Activated CD8-positive, alpha-beta memory T cell treated with anti-CD3 and anti-CD28 coated beads, Interleukin-2, amount 10 ng/mL, durations not matched to agents 7 days and 5 days (primary cell): ENCODE measurements at regions not wholly inside any gene's neighbourhood (a gene's known extent, or its start where the extent isn't known, plus 50 kb on each side); places are given as distances from the start of the nearest gene placed in this dataset.

Experiments used
- ATAC-seq: fragments of 150-1000 bp; cut with Tn5 transposase; one replicate; pipeline ENCODE4 v1.10.0; 2021; ENCODE audit warnings: moderate library complexity
- CTCF ChIA-PET: fragments of 350-600 bp; sonication (Branson Sonifier 250); formaldehyde crosslinking; loops from one replicate; lab custom pipeline; 2021; ENCODE audit warnings: antibody characterized with exemption; lab: Charles Lee
- DNase-seq: peaks from one replicate; pipeline ENCODE4 v3.0.0-alpha.2; 2020
- H3K27ac Mint-ChIP-seq: one replicate; pipeline ENCODE4 v1.8.0; 2021; ENCODE audit warnings: mild to moderate bottlenecking, mixed read lengths
- H3K27me3 Mint-ChIP-seq: one replicate; pipeline ENCODE4 v1.8.0; 2021; ENCODE audit warnings: mixed read lengths
- H3K36me3 Mint-ChIP-seq: one replicate; pipeline ENCODE4 v1.8.0; 2021; ENCODE audit warnings: mild to moderate bottlenecking, mixed read lengths
- H3K4me1 Mint-ChIP-seq: one replicate; pipeline ENCODE4 v1.8.0; 2021; ENCODE audit warnings: mixed read lengths
- H3K4me3 Mint-ChIP-seq: one replicate; pipeline ENCODE4 v1.8.0; 2021; ENCODE audit warnings: mild to moderate bottlenecking, moderate library complexity, mixed read lengths
- H3K9me3 Mint-ChIP-seq: one replicate; pipeline ENCODE4 v1.8.0; 2022; ENCODE audit warnings: low read depth, mixed read lengths

DNA sequence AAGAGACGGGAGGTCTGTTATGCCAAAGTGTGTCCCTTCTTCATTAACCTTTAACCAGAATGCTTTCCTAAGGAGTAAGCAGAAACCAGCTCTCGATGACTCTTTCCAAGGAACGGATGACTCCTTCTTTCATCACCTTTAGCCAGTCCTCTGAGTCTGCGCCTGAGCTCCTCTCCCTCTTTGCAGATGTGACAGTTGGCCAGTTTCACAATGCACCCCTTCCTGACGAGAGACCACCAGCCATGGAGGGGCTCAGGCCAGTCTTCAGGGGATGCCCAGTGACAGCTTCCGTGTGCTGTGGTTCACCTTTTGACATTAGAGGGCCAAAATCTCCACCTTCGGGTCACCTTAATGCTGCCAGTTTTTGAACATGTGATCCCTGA, 826.1 kb downstream of the TBC1D22A start:
- Mint-ChIP-seq H3K4me1 (no peaks in the 10 kb centered on the region), H3K27me3 (no peaks in the 10 kb centered on the region), H3K27ac (no peak overlapping the region), H3K9me3 (peaks cover 8% of the 10 kb centered on the region), H3K4me3 (no peak overlapping the region), H3K36me3 (no peaks in the 10 kb centered on the region)
- DNase-seq (no peak), ATAC-seq (no peak)
- CTCF ChIA-PET: no interaction called here

DNA sequence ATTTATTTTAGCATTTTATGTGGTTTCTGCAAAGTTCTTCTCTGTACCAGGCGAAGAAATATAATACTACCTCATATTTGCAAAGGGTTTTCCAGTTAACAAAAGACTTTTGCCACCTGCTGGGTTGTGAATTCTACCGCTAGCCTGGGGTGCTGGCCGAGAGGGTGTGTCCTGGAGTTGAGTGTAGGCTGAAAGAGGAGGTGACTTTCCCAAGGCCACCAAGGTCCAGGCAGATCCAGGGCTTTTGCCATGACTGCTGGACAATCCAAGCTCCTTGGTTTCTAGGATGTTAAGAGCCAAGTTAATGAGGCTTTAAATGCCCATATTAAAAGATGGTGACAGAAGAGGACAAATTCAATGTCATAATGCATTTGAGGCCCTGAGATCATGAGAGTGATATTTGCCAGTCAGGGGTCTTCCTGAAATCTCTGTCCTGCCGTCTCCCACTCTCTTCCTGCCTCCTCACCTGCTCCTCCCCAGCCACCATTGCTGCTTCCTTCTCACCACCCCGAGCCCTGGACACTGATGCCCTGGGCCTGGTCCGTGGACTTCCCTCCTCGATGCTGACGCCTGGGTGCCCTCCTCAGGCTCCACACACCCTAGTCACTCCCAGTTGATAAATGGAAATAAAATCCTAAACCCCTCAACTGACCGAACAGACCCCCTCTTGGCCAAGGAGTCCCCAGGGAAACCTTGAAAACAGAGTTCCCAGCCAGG, 825.6 kb downstream of the TBC1D22A start:
- DNase-seq (no peak), ATAC-seq (no peak)
- peaks cover 8% of the 10 kb centered on the region for H3K9me3 Mint-ChIP-seq
- no peaks in the 10 kb centered on the region for H3K27me3 Mint-ChIP-seq
- H3K36me3 Mint-ChIP-seq: no peaks in the 10 kb centered on the region
- no peak overlapping the region for H3K4me3 Mint-ChIP-seq
- no peak overlapping the region for H3K27ac Mint-ChIP-seq
- CTCF ChIA-PET: no interaction called here
- no peaks in the 10 kb centered on the region for H3K4me1 Mint-ChIP-seq

DNA sequence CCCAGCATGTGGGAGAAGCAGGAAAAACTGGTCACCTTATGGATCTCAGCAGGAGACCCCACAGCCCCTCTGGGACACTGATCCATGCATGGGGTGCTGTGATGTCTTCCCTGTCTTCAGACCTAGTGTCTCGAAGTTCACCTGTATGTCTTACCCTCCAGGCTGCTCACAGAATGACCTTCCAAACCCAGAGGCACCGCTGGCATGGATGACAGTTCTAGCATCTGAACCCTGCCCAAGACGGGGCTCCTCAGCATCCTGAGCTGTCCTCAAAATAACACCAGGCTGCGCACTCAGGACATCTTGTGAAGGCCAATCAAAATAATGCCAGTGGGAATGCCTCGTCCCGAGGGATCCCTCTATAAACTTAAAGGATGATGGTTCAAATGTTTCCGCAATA, 824.9 kb downstream of the TBC1D22A start:
- Mint-ChIP-seq H3K9me3 (peaks cover 8% of the 10 kb centered on the region), H3K4me1 (no peaks in the 10 kb centered on the region), H3K4me3 (no peak overlapping the region), H3K27ac (no peak overlapping the region), H3K27me3 (no peaks in the 10 kb centered on the region), H3K36me3 (no peaks in the 10 kb centered on the region)
- ATAC-seq: no peak
- DNase-seq: no peak
- CTCF ChIA-PET: no interaction called here

DNA sequence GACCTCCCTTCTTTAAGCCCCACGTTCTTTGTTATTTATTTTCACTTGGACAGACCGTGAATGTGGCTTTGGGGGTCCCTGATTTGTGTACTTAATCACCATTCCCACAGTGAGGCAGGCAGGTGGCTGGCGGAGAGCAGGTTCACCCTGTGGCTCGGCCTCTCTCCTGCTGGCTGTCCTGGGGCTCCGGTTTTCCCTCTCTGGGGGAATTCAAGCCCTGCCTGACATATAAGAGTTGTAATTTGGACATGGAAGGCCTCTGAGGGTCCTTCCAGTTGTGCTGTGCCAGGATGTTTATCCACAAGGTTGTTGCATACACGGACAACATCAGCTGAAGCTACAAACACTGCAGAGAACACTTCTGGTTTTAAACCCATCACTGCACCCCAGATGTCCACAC, 824.5 kb downstream of the TBC1D22A start:
- CTCF ChIA-PET: no interaction called here
- no peak for DNase-seq
- no peak for ATAC-seq
- no peak overlapping the region for H3K4me3 Mint-ChIP-seq
- no peaks in the 10 kb centered on the region for H3K4me1 Mint-ChIP-seq
- no peaks in the 10 kb centered on the region for H3K27me3 Mint-ChIP-seq
- no peak overlapping the region for H3K27ac Mint-ChIP-seq
- peaks cover 8% of the 10 kb centered on the region for H3K9me3 Mint-ChIP-seq
- no peaks in the 10 kb centered on the region for H3K36me3 Mint-ChIP-seq

DNA sequence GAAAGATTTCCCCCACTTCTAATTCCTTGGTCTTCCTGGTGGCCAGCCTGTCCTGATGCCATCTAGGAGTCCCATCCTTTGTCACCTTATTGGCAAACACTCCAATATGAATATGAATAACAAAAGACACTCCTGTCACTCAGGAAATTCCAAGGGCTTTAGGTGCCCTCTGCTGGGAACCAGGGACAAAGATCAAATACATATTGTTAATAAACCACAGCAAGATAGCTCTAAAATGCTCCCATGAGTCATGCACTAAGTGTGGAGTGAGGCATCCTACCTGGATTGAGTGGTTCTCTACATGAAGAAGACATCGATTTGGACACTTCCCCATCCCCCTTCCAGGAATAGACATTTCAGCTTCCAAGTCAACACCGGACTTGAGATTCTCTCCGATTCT, 823.6 kb downstream of the TBC1D22A start:
- no peaks in the 10 kb centered on the region for H3K36me3 Mint-ChIP-seq
- CTCF ChIA-PET: no interaction called here
- no peaks in the 10 kb centered on the region for H3K27me3 Mint-ChIP-seq
- no peak overlapping the region for H3K4me3 Mint-ChIP-seq
- no peak for DNase-seq
- peaks cover 8% of the 10 kb centered on the region for H3K9me3 Mint-ChIP-seq
- no peak overlapping the region for H3K27ac Mint-ChIP-seq
- ATAC-seq: no peak
- H3K4me1 Mint-ChIP-seq: no peaks in the 10 kb centered on the region

DNA sequence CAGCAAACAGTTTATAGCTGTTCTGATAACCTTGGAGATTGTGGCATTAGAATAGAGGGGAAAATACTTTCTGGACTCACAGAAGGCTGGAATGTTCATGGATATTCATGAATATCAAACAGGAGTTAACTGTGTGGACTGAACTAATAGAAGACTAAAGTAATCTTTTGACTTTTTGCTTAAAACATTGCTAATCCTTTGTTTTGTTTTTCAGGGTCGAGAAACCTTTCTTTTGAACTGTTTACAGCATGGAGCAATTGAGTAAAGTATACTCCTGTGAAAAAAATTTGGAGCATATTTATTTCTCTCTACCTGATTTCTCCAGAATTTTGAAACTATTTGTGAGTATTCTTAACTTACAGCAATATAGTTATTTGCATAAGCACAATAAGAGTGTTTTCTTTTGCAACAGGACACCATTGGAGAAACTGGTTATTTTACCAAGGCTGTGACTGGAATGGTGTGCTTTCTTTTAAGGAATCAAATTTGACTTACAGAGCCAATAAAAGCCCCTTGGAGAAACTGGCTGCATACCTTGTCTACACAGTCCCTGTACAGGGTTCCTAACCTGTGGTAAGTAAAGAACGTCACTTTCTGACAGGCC, 821.6 kb downstream of the TBC1D22A start:
- ATAC-seq (no peak), DNase-seq (no peak)
- no peak overlapping the region for H3K27ac Mint-ChIP-seq
- no peaks in the 10 kb centered on the region for H3K4me1 Mint-ChIP-seq
- H3K4me3 Mint-ChIP-seq: no peak overlapping the region
- H3K9me3 Mint-ChIP-seq: peaks cover 8% of the 10 kb centered on the region
- no peaks in the 10 kb centered on the region for H3K27me3 Mint-ChIP-seq
- H3K36me3 Mint-ChIP-seq: no peaks in the 10 kb centered on the region
- CTCF ChIA-PET: no interaction called here

DNA sequence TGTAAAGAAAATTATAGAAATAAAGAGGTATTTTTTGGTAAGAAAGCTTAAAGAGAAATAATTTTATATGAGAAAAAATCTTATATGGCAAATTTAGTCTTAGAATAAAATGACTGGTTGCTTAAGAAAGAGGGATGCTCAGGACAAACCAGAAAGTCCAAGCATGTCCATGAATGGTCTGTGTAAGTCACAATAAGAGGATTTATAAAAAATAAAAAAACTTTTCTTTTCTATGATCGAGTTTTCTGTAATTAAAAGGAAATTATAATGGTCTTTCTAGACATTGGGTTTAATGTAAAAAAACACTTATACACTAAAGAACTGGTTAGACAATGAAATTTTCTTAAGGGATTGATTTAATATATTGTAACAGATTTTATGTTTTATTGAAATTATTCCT, 819.6 kb downstream of the TBC1D22A start:
- Mint-ChIP-seq H3K4me3 (no peak overlapping the region), H3K36me3 (no peaks in the 10 kb centered on the region), H3K4me1 (no peaks in the 10 kb centered on the region), H3K27ac (no peak overlapping the region), H3K9me3 (peaks cover 8% of the 10 kb centered on the region), H3K27me3 (no peaks in the 10 kb centered on the region)
- CTCF ChIA-PET: no interaction called here
- DNase-seq (no peak), ATAC-seq (no peak)

DNA sequence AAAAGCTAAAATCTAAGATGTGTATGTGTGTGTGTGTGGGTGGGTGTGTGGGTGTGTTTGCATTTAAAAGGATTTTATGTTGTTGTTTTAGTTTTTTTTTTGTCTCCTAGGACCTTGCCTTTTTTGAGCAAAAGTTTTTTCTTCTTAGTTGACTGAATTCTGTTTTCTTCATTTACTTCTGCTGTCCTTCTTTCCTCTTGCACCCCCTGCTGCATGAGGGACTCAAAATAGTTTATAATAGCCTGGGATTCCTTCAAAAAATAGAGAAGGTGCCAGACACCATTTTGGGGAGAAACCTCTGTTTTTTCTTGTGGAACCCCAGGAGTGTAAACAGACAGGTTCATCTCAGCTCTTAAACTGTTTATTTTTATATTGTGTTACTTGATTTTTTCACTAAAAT, 817.7 kb downstream of the TBC1D22A start:
- Mint-ChIP-seq H3K36me3 (no peaks in the 10 kb centered on the region), H3K27ac (no peak overlapping the region), H3K27me3 (no peaks in the 10 kb centered on the region), H3K4me3 (no peak overlapping the region), H3K4me1 (no peaks in the 10 kb centered on the region), H3K9me3 (peaks cover 8% of the 10 kb centered on the region)
- ATAC-seq (no peak), DNase-seq (no peak)
- CTCF ChIA-PET: interaction anchor here (0.6 to 0.7 kb wide), 2 partner anchors 15 to 19 kb away, joined by 3 read pairs; no protein-coding TSS in a partner anchor

DNA sequence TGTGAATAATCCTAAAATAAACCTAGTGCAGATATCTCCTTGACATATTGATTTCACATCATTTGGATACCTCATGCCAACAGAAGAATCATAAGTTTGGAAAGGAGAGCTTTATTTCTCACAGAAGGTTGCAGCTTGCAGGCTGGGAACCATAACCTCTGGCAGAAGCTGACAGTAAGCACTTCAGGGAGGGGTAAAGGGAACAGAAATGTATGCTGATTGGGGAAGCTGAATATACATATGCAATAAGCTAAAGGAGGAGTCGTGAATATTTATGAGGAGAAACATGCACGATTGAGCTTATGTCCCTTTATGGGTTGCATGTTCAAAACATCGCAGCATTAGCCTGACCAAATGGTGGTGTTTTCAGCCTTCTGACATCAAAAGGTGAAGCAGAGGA, 814.5 kb downstream of the TBC1D22A start:
- Mint-ChIP-seq H3K27me3 (no peaks in the 10 kb centered on the region), H3K9me3 (no peaks in the 10 kb centered on the region), H3K27ac (no peak overlapping the region), H3K4me1 (no peaks in the 10 kb centered on the region), H3K36me3 (no peaks in the 10 kb centered on the region), H3K4me3 (no peak overlapping the region)
- CTCF ChIA-PET: no interaction called here
- no peak for ATAC-seq
- no peak for DNase-seq

DNA sequence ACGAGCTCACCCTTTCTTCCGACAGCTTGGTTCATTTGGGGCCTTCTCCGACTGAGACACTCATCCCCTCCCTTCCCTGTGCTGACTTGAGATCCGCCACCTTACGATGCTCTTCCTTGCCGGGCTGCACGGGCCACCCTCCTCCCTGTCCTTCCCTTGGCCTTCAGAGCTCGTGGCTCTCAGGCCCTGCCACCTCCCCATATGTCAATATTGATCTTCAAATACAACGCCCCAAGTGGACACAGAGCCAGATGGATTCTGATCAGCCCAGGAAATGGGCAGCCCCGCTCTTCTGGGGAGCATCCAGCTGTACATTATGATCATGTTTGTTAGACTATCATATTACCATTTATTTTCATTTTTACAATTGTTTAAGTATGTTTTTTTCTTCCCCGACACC, 812.8 kb downstream of the TBC1D22A start:
- Mint-ChIP-seq H3K36me3 (no peaks in the 10 kb centered on the region), H3K4me1 (no peaks in the 10 kb centered on the region), H3K27me3 (no peaks in the 10 kb centered on the region), H3K27ac (no peak overlapping the region), H3K4me3 (no peak overlapping the region), H3K9me3 (no peaks in the 10 kb centered on the region)
- no peak for DNase-seq
- no peak for ATAC-seq
- CTCF ChIA-PET: no interaction called here

DNA sequence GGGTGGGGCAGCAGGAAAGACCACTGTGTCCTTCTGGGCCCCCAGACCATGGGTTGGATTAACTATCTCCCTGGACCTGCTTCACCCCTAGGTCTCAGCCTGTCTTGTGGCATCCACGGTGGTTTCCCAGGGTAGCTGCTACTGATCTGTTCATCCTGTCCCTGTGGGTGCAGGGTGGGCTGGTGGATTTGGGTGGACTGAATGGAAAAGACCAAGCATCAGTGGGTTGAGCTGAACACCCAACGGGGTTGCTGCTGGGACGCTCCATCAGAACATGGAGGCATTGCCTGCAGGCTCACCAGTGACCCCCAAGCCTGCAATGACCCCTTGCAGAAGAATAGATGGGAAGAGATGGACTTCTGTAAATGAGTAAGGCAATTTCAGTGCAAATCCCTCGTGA, 812.1 kb downstream of the TBC1D22A start:
- Mint-ChIP-seq H3K36me3 (no peaks in the 10 kb centered on the region), H3K4me3 (no peak overlapping the region), H3K27ac (no peak overlapping the region), H3K4me1 (no peaks in the 10 kb centered on the region), H3K9me3 (no peaks in the 10 kb centered on the region), H3K27me3 (no peaks in the 10 kb centered on the region)
- ATAC-seq: no peak
- CTCF ChIA-PET: no interaction called here
- no peak for DNase-seq

DNA sequence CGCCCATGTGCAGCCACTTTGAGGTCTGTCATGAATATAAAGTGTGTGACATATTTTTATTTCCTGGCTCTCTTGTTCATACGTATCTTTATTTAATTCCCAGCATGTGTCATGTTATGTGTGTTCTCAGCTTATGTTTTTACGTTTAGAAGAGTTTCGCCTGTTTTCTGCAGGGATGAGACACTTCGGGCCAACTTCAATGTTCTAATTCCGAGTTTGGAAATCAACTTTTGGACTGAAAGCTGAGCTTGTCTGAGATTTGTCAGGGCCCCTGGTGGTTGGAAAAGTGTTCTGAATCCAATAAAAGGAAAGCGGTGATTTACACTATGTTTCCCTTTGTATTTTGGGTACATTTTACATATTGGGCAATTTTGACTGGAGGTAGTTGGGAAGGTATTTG, 810.7 kb downstream of the TBC1D22A start:
- H3K27me3 Mint-ChIP-seq: no peaks in the 10 kb centered on the region
- no peaks in the 10 kb centered on the region for H3K36me3 Mint-ChIP-seq
- H3K9me3 Mint-ChIP-seq: no peaks in the 10 kb centered on the region
- no peak overlapping the region for H3K27ac Mint-ChIP-seq
- CTCF ChIA-PET: no interaction called here
- H3K4me3 Mint-ChIP-seq: no peak overlapping the region
- H3K4me1 Mint-ChIP-seq: no peaks in the 10 kb centered on the region
- DNase-seq: no peak
- ATAC-seq: no peak

DNA sequence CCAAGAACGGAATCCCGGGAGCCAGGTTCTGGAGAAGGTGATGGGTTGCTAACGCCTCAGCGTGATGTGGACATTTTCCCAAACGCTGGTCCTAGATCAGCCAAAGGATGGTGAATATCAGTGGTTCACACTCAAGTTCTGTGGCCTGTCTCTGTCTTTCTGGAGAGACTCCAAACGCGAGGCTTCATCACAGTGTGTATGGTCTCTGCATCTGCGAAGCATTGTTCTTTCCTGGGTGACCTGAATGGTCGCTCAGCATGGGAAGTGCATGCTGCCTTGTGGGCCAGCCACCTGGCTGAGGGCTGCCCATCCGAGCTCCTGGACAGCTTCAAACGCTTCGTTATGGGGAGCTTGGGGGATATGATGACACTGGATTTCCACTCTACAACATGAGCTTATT, 810.0 kb downstream of the TBC1D22A start:
- ATAC-seq (no peak), DNase-seq (no peak)
- Mint-ChIP-seq H3K36me3 (no peaks in the 10 kb centered on the region), H3K27me3 (no peaks in the 10 kb centered on the region), H3K9me3 (no peaks in the 10 kb centered on the region), H3K4me1 (no peaks in the 10 kb centered on the region), H3K27ac (no peak overlapping the region), H3K4me3 (no peak overlapping the region)
- CTCF ChIA-PET: no interaction called here

DNA sequence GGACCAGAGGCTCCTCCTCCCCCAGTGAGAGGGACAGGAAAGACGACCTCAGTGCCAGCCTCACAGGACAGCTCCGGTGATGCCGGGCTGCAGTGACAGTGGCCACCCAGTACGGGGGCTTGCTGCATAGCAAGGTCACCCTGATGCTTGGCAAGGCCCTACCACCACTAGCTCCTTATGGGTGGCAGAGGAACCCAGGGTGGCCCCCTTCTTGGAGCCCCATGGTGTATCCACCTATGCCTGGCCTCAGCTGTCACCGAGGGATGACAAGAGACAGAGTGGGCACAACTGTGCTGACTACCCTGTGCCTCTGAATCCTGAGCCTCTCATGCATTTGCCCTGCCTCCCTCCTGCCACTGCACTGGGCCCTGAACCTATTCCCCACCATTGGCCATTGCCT, 809.2 kb downstream of the TBC1D22A start:
- Mint-ChIP-seq H3K4me3 (no peak overlapping the region), H3K27me3 (no peaks in the 10 kb centered on the region), H3K27ac (no peak overlapping the region), H3K4me1 (no peaks in the 10 kb centered on the region), H3K9me3 (no peaks in the 10 kb centered on the region), H3K36me3 (no peaks in the 10 kb centered on the region)
- ATAC-seq (no peak), DNase-seq (no peak)
- CTCF ChIA-PET: no interaction called here
